DOHH2 (cell line): ENCODE measurements at regions not wholly inside any gene's neighbourhood (a gene's known extent, or its start where the extent isn't known, plus 50 kb on each side); places are given as distances from the start of the nearest gene placed in this dataset.
"Not testable (repeated sequence)": the region's sequence is repeated elsewhere in the genome, so short reads cannot be mapped to it uniquely, and the experiment has no call there.

Experiments used
- EZH2phosphoT487 ChIP-seq: fragments of 200-600 bp; sonication (generic); IDR thresholded peaks from 2 replicates; pipeline ENCODE4 v1.6.1; 2017; ENCODE audit warnings: borderline replicate concordance, mild to moderate bottlenecking, antibody characterized with exemption, low read length, moderate library complexity, mixed read lengths
- TF ChIP-seq, protein P1 (sequence below): fragments of 200-600 bp; sonication (generic); IDR thresholded peaks from one replicate; pipeline ENCODE4 v1.5.1; 2014; ENCODE audit warnings: antibody characterized with exemption, mild to moderate bottlenecking, low read depth, low read length; ENCODE audit not compliant: poor library complexity, severe bottlenecking

DNA sequence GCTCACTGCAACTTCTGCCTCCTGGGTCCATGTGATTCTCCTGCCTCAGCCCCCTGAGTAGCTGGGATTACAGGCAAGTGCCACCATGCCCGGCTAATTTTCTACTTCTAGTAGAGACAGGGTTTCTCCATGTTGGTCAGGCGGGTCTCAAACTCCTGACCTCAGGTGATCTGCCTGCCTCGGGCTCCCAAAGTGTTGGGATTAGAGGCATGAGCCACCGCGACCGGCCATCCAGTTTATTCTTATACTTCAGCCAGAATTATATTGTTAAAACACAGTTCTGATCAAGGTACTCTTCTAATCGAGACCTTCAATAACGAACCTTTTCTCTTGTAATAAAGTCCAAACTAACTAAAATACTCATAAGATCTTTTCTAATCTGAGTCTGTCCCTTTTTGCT, 119.6 kb upstream of the FAR2 start:
- not testable (repeated sequence) for TF ChIP-seq EZH2phosphoT487
- TF ChIP-seq, protein P1, sequence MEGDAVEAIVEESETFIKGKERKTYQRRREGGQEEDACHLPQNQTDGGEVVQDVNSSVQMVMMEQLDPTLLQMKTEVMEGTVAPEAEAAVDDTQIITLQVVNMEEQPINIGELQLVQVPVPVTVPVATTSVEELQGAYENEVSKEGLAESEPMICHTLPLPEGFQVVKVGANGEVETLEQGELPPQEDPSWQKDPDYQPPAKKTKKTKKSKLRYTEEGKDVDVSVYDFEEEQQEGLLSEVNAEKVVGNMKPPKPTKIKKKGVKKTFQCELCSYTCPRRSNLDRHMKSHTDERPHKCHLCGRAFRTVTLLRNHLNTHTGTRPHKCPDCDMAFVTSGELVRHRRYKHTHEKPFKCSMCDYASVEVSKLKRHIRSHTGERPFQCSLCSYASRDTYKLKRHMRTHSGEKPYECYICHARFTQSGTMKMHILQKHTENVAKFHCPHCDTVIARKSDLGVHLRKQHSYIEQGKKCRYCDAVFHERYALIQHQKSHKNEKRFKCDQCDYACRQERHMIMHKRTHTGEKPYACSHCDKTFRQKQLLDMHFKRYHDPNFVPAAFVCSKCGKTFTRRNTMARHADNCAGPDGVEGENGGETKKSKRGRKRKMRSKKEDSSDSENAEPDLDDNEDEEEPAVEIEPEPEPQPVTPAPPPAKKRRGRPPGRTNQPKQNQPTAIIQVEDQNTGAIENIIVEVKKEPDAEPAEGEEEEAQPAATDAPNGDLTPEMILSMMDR: not testable (repeated sequence)
